NCI-H2107 (cell line): ENCODE measurements at regions not wholly inside any gene's neighbourhood (a gene's known extent, or its start where the extent isn't known, plus 50 kb on each side); places are given as distances from the start of the nearest gene placed in this dataset.
"Not testable (repeated sequence)": the region's sequence is repeated elsewhere in the genome, so short reads cannot be mapped to it uniquely, and the experiment has no call there.

Source experiments
- DNase-seq: peaks from one replicate; lab custom pipeline; 2025; lab: John Stamatoyannopoulos, UW

DNA sequence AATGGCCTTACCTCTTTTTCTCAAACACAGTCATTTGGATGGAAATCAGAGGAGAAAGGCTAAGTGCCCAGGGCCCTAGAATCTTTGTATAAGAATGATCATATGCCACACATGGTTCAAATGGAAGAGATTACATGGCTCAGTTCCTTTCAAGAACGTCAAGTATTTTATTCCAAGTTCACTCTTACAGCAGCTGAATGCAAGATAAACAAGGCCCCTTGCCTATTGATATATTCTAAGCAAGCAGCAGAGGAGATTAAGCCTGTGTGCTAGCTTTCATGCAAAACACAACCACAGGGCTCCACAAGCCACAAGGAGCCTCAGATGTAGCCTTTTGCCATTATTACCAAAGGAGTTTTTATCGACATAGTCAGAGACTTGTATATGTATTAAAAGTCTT is 55.3 kb upstream of the SLCO6A1 start:
- no peak for DNase-seq

DNA sequence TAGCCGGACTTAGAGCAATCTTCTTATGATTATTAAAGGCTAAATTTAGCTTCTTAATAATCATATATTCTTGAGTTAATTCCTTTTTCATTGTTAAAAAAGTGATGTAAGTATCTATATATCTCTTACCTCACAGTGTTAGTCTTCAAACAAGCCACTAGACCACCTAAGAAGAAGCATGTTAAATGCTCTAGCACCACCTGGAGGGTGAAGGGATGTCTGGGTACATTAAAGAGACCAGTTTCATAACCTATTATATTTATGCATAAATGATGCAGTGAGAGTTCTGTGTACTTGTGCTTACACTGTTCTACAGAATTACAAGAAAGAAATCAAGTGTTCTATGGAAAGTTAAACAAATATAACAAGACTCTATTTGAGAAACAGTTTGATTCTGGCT is 55.9 kb upstream of the SLCO6A1 start:
- no peak for DNase-seq

DNA sequence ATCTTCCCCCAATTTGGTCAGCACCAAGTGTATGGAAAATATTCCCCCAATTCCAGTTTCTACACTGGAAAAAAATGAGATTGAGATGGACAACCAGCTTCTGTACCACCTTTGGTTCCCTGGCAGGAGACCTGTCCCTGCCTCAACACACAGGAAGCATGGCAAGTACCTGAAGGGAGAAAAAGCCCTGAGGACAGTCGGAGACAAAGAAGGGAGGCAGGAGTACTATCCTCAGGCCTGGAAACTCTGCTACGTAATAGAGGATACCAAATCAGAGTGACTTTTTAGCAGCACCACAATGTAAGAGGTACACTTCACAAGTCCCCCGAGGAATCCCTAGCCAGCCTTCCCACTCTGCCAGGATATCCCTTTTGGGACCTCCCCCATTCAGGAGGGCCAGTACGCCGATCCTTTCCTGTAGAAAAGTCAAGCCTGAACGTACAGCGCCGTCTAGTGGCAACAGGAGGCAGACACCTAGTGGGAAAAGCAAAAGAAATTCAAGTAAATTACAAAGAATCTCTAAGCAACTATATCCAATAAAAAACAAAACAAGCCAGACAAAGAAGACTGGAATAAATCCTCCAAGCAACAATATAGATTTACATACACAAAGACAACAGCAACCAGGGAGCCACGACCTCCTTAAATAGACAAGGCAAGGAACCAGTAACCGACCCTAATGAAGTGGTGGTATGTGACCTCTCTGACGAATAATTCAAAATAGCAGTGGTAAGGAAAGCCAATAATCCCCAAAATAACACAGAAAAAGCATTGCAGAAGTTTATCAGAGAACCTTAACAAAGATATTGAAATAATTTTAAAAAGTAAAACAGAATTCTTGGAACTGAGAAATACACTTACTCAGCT is 63.3 kb upstream of the SLCO6A1 start:
- no peak for DNase-seq

DNA sequence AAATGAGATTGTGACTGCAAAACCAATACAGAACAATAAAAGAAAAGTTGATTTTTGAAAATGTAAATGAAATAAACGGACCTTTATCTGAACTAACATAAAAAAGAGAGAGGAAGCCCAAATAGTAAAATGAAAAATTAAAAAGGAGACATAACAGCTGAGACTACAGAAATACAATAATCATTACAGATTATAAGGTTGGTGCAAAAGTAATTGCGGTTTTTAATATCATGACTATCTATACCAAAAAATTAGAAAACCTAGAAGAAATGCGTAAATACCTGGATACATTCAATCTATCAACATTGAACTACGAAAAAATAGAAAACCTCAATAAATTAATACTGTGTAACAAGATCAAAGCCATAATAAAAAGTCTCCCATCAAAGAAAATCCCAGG is 71.9 kb upstream of the SLCO6A1 start:
- DNase-seq = no peak

DNA sequence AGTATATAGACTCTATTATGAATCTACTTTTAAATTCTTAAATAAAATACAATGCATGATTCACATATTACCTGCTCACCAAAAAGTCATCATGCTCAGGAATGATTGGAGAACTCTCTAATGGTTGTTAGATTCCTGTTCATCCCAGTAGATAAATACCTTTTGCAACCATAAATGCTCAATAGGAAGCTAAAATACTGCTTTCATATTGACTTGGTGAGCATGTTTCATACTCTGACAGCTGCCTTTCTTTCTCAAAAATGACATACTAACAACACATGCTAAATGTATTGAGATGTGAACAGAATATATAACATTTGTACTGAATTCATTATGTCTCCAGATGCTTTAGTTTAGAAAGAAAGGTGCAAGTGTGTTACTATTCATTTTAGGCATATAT is 79.6 kb upstream of the SLCO6A1 start:
- DNase-seq = no peak

DNA sequence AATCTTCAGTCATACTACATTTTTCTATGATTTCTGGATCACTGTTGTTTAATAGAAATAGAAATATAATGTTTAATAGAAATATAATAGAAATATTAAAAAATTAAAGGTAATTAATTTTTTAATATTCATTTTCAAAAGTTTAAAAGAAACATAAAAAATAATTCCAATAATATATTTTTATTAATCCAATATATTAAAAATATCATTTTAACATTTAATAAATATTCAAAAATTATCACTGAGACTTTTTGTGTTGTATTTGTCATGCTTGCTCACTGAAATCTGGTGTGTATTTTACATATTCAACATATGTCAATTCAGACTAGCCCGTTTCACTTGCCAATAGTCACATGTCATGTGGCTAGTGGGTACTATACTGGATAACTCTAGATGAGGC is 80.6 kb upstream of the SLCO6A1 start:
- DNase-seq = no peak

DNA sequence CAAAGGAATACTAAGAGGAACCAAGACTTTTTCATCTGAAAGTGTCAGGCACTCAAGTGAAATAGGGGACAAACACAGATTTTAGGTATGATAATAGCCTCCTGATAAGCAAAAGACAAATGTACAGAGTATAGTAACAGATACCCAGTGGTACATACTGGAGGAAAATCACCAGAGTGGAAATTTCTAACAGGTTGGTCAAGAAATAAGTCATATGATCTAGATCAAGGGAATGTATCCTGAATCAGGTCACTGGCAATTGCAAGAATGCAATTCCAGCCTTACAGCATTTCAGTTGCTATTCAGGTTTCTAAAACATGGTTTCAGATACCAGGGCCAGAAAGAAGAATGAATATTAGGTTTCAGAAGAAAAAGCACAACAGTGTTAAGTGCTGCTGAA is 82.2 kb upstream of the SLCO6A1 start:
- DNase-seq = no peak

DNA sequence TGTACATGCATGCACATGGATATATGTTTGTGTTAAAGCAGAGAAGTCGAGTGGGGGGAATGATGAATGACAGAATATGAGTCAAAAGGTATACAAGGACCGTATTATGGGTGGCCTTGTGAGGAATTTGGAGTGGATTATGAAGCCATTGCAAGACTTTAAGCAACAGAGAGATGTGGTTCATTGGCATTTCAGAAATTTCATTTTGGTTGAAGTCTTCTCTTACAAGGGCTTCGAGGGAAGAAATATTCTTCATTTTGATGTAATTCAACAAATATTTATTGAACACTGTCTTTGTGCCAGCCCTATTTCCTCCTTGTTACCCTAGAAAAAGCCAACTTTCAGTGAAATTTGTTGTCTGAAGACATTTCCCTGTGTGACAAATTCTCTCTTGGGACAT is 83.9 kb upstream of the SLCO6A1 start:
- DNase-seq = no peak

DNA sequence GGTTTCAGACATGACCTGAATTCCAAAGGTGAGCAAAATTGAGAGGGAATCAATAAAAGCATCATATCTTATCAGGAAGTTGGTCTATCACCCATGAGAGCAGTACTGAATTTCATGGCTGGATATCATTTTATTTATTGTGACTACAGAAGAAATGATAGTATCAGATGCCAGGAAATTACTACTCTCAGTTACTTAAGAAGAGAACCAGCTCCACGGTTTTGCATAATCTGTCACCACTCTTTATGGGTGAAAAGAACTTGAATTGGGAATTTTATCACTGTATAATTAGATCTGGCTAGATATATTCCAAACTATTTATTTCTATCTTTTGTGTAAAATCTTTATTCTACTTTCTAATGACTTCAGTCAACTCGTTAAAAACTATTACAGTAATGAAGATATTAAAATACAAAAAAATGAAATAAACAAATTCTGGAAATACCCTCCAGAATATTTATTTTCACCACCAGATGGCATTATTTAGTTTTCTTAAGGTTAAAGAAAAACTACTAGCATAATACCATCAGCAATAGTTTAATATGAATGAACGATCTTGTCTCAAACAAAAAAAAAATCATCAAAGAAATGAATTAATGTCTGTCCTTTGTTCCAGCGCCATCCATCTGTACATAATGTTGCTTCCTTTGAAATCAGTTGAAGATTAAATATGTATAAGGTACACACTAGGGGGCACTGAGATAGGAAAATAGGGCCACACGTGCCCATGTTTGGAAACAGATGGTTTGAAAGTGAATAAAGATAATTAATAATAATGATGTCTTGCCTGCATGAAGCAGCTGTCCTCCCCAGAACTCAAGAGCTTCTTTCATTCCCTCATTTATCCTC is 84.7 kb upstream of the SLCO6A1 start:
- no peak for DNase-seq

DNA sequence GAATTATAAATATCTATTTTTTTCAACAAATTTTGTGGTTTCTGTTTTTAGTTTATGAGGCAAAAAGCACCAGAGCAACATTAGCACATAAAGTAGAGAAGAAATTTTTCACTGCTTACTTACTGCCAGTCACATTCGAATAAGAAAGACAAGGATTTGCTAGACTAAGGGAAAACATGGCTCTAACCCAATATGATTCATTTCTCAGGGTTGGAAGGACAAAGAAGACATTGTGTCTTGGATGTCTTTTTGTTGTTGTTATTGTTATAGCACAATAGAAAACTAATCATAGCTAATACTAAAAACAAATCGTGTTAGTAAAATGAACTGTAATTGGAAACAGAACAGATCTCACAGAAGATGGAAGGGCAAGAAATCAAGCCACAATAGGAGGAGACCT is 90.9 kb upstream of the SLCO6A1 start:
- no peak for DNase-seq

DNA sequence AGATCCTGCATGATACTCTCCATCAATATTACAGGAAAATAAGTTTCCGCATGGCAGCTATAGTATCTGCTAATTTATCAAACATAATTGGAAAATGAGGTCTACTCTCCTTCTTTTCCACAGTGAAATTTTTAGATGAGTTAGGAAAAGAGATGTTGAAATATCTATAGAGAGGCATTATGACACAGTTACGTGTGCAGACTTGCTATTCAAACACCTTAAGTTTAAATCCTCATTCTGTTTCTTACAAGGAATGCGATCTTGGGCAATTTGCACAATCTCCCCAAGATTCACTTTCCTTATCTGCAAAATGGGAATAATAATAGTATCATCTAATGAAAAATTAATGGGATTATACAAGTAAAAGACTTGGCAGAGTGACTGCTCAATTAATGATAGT is 91.7 kb upstream of the SLCO6A1 start:
- DNase-seq = no peak

DNA sequence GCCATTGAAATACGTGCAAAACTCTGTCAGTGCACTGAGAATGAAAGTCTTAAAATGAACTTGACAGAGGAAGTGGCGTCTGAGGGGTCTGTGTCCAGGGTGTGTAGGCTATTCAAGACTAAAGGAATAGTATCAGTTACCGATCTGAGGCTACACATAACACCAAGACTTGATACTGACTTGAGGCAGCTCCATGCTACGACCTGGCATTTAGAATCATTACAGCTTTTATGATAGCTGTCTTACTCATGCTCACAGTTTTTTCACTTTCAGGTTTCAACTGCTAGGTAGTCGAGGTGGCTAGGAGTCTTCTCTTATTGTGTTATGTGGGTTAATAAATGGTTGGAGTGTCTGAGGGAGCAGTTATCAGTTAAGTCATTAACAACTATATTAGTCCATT is 92.8 kb upstream of the SLCO6A1 start:
- DNase-seq = no peak

DNA sequence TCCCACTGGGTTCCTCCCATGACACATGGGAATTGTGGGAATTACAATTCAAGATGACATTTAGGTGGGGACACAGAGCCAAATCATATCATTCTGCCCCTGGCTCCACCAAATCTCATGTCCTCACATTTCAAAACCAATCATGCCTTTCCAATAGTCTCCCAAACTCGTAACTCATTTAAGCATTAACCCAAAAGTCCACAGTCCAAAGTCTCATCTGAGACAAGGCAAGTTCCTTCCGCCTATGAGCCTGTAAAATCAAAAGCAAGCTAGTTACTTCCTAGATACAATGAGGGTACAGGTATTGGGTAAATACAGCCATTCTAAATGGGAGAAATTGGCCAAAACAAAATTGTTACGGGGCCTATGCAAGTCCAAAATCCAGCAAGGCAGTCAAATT is 93.8 kb upstream of the SLCO6A1 start:
- not testable (repeated sequence) for DNase-seq

DNA sequence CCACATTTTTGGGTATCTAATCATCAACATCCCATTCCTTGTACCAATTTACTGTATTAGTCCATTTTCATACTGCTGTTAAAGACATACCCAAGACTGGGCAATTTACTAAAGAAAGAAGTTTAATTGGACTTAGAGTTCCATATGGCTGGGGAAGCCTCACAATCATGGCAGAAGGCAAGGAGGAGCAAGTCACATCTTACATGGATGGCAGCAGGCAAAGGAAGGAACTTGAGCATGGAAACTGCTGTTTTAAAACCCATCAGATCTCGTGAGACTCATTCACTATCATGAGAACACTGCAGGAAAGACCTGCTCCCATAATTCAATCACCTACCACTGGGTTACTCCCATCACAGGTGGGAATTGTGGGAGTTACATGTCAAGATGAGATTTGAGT is 95.4 kb upstream of the SLCO6A1 start:
- no peak for DNase-seq

DNA sequence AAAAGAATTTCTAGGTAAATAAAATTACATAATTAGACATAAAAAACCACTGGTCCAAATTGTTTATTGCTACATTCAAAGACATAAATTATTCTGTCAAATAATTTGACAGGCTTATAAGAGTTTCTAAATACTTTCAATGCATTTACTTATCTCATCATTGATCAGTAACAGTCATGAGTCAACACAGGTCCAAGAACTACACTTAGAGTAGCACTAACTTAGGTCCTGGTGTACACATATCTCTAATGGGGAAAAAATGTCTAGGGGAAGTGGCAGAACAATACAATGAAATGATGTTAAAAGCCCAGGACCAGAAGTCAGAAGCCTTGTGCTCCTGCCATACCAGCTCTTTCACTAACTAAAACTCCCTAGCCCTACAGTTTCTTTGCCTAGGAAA is 96.5 kb upstream of the SLCO6A1 start:
- DNase-seq = no peak

DNA sequence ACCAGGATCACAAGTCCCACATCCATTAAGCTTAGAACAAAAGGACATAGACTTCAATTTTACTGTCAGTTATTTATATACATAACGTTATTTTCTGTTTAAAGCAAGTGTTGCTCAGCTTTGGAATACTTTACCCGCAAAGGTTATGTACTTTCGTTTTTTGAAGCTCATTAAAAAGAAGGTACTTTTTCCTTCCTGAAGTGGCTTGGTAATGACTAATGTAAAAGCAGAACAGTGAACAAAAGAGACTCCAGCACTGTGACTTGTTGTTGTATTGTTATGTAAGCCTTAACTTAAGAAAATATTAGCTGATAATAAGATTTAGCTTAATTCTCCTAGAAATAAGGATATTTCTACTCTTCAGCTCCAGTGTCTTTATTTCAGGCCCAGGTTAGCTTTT is 97.3 kb upstream of the SLCO6A1 start:
- no peak for DNase-seq

DNA sequence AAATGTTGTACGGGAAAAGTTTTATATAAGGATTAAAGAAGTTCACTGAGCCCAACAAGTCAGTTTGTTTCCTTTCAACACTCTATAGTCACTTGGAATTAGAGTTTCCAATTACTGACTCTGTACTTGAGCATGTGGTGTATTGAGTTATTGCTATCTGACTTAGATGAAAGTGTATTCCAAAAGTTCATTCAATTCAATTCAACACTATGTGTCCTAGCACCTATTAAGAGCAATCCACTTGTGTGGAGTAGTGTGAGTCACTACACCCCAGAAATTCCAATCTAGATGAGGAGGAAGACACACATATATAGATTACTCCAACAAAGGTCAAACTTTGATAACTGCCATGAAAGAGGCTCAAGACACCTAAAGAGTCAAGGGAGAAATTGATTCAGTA is 98.2 kb upstream of the SLCO6A1 start:
- no peak for DNase-seq

DNA sequence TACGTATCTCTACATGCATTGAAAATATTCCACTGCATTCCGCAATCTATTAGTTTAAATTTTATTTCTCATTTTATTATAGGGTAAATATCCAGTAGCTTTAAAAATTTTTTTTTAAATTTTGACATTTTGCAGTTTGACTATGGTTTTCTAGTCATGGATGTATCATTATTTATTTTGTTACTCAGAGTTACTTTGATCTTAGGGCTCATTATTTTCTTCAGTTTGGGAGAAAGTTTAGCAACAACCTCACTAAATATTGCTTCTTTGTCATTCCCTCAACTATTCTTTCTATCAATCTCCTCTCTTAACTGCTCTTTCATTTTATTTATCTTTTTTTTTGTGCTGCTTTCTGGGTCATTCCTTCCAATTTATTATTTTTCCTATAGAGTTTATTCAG is 100.5 kb upstream of the SLCO6A1 start:
- no peak for DNase-seq

DNA sequence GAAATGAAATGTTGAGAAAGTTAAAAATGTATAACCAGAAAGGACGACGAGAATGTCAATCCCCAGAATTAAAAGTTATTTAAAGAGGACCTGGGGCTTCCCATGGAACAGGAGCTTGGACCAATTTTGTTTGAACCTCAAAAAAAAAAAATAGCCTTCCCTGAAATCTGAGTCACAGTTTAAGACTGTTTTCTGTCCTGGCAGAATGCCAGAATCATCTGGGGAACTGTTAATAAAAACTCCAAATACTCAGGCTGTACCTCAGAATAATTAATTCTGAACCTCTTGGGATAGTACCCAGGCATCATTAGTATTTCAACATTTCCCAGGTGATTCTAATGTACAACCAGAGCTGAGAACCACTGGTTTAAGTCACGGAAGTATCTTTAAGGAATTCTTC is 102.2 kb upstream of the SLCO6A1 start:
- DNase-seq = no peak

DNA sequence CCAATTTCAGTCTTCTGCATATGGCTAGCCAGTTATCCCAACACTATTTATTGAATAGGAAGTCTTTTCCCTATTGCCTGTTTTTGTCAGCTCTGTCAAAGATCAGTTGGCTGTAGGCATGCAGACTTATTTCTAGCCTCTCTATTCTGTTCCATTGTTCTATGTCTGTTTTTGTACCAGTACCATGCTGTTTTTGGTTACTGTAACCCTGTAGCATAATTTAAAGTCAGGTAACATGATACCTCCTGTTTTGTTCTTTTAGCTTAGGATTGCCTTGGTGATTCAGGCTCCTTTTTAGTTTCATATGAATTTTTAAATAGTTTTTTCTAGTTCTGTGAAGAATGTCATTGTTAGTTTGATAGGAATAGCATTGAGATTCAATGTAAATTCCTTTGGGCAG is 104.9 kb upstream of the SLCO6A1 start:
- no peak for DNase-seq

DNA sequence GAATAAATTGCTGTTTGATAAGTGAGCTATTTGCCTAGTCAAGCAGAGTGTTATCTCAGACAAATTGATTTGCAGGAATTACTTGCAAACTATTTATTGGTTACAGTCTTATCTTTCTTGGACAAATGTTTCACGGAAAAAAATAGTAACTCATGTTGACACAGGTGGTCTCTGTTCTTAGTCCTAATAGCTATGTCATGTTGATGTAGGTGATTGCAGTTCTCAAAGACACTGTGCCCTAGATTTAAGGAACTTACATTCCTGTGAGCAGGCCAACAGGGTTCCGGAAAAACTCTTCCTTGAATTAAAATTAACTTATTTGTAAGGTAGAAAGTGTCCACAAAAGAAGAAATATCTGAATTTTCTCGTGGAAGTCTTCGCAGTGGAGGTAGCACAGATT is 109.6 kb upstream of the SLCO6A1 start:
- no peak for DNase-seq

DNA sequence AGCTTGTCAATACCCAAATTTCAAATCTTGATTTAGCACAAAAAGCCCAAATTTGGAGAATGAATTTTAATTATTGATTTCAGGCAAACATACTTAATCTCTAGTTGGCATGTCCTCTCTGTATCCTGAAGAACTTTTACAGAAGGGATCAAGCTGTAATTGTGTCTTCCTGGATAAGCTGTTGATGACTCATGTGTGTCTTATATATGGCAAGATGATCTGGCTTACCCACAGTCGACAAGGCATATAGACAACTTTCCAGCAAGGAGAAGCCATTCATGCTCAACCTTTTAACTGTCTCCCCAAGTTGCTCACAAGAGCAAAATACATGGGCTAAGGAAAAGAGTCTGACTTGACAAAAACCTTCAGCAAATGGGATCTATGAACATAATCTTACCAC is 112.5 kb upstream of the SLCO6A1 start:
- no peak for DNase-seq

DNA sequence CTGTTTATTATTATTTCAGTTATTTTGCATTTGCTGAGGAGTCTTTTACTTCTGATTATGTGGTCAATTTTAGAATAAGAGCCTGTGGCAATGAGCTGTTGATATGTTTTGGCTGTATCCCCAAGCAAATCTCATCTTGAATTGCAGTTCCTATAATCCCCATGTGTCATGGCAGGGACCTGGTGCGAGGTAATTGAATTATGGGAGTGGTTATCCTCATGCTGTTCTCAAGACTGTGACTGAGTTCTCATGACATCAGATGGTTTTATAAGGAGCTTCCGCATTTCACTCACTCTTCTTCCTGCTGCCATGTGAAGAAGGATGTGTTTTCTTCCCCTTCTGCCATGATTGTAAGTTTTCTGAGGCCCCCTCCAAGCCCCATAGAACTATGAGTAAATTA is 114.9 kb upstream of the SLCO6A1 start:
- DNase-seq = no peak
